Caco-2 (cell line): ENCODE measurements at regions not wholly inside any gene's neighbourhood (a gene's known extent, or its start where the extent isn't known, plus 50 kb on each side); places are given as distances from the start of the nearest gene placed in this dataset.

Experiments used
- BruUV-seq: library from RNA; stranded (reverse); fragments of 400-500 nt; replicated peaks from 2 replicates; lab custom pipeline; 2021; lab: Mats Ljungman, UMichigan
- CTCF ChIA-PET: fragments of 300-600 bp; sonication (Branson Sonifier 250); formaldehyde crosslinking; loops from one replicate; lab custom pipeline; 2022; ENCODE audit warnings: antibody characterized with exemption; lab: Charles Lee
- POLR2A ChIA-PET: fragments of 300-600 bp; sonication (Branson Sonifier 250); formaldehyde crosslinking; loops from one replicate; lab custom pipeline; 2022; ENCODE audit warnings: antibody characterized with exemption; lab: Charles Lee
- DNase-seq, 2 experiments: peaks; one replicate each; pipeline versions ENCODE4 v3.0.0 to v3.0.0-alpha.2; 2020 to 2022
- H3K27me3 ChIP-seq: replicated peaks from 2 replicates; pipeline ENCODE4 v1.6.0; 2011; ENCODE audit warnings: low read length; ENCODE audit not compliant: control insufficient read depth, insufficient read depth
- H3K36me3 ChIP-seq: 2 replicates; pipeline ENCODE4 v1.5.1; 2011; ENCODE audit warnings: low read length; ENCODE audit not compliant: control insufficient read depth, insufficient read depth
- H3K4me1 ChIP-seq: fragments of 250-450 bp; sonication (Bioruptor Pico); 2 replicates; pipeline ENCODE4 v1.5.1; 2020; ENCODE audit warnings: mild to moderate bottlenecking
- H3K4me3 ChIP-seq: 2 replicates; pipeline ENCODE4 v1.5.1; 2011; ENCODE audit warnings: low read depth, mild to moderate bottlenecking, control low read depth, low read length
- H3K9me3 ChIP-seq: fragments of 250-450 bp; sonication (Bioruptor Pico); 2 replicates; pipeline ENCODE4 v1.5.1; 2020; ENCODE audit warnings: mild to moderate bottlenecking, moderate library complexity
- H3K27ac Mint-ChIP-seq: one replicate; pipeline ENCODE4 v1.8.0; 2022; ENCODE audit warnings: mixed read lengths; ENCODE audit not compliant: unreplicated experiment
- H3K27me3 Mint-ChIP-seq: one replicate; pipeline ENCODE4 v1.8.0; 2022; ENCODE audit warnings: mixed read lengths; ENCODE audit not compliant: insufficient read depth, unreplicated experiment
- H3K36me3 Mint-ChIP-seq: one replicate; pipeline ENCODE4 v1.8.0; 2022; ENCODE audit warnings: mild to moderate bottlenecking, mixed read lengths; ENCODE audit not compliant: insufficient read depth, unreplicated experiment
- H3K4me1 Mint-ChIP-seq: one replicate; pipeline ENCODE4 v1.8.0; 2022; ENCODE audit warnings: low read depth, mixed read lengths; ENCODE audit not compliant: unreplicated experiment
- H3K4me3 Mint-ChIP-seq: one replicate; pipeline ENCODE4 v1.8.0; 2022; ENCODE audit warnings: mild to moderate bottlenecking, moderate library complexity, mixed read lengths; ENCODE audit not compliant: unreplicated experiment
- H3K9me3 Mint-ChIP-seq: one replicate; pipeline ENCODE4 v1.8.0; 2022; ENCODE audit warnings: mixed read lengths; ENCODE audit not compliant: unreplicated experiment
- intact Hi-C: fragments of 100-400 bp; cut with micrococcal nuclease; formaldehyde crosslinking; loops from one replicate; pipeline ENCODE4 v1.10.0; 2022; ENCODE audit not compliant: unreplicated experiment
- TF ChIP-seq, protein P1 (sequence below), 2 experiments: fragments of 200-600 bp in 1 of 2; IDR thresholded peaks; 1 replicate in 1 of 2; 2 replicates in 1 of 2; pipeline versions ENCODE4 v1.5.1 to v1.8.0; 2011 to 2022; ENCODE audit warnings: antibody characterized with exemption in 1 of 2, control low read depth in 1 of 2, inconsistent platforms in 1 of 2, low read depth in 1 of 2, low read length in 1 of 2, mild to moderate bottlenecking in 1 of 2, moderate library complexity in 1 of 2; ENCODE audit not compliant: insufficient read depth in 1 of 2, severe bottlenecking in 1 of 2, unreplicated experiment in 1 of 2

GRCh38 chr5:27832886-27833285 is 794.5 kb upstream of the CDH9 start:
- ChIA-PET POLR2A (no interaction called here), CTCF (no interaction called here)
- Histone ChIP-seq H3K27me3 (no peaks in the 10 kb centered on the region), H3K4me3 (no peak overlapping the region), H3K9me3 (no peaks in the 10 kb centered on the region), H3K36me3 (no peaks in the 10 kb centered on the region), H3K4me1 (no peaks in the 10 kb centered on the region)
- no TSS peak for BruUV-seq
- Mint-ChIP-seq H3K4me1 (no peaks in the 10 kb centered on the region), H3K36me3 (no peaks in the 10 kb centered on the region), H3K9me3 (peaks cover 6% of the 10 kb centered on the region), H3K27ac (no peak overlapping the region), H3K27me3 (no peaks in the 10 kb centered on the region), H3K4me3 (no peak overlapping the region)
- TF ChIP-seq, protein P1, sequence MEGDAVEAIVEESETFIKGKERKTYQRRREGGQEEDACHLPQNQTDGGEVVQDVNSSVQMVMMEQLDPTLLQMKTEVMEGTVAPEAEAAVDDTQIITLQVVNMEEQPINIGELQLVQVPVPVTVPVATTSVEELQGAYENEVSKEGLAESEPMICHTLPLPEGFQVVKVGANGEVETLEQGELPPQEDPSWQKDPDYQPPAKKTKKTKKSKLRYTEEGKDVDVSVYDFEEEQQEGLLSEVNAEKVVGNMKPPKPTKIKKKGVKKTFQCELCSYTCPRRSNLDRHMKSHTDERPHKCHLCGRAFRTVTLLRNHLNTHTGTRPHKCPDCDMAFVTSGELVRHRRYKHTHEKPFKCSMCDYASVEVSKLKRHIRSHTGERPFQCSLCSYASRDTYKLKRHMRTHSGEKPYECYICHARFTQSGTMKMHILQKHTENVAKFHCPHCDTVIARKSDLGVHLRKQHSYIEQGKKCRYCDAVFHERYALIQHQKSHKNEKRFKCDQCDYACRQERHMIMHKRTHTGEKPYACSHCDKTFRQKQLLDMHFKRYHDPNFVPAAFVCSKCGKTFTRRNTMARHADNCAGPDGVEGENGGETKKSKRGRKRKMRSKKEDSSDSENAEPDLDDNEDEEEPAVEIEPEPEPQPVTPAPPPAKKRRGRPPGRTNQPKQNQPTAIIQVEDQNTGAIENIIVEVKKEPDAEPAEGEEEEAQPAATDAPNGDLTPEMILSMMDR (IDR thresholded peaks at IDR 0.05; ENCODE audit: insufficient read depth in 1 of 2, low read depth in 1 of 2, low read length in 1 of 2, severe bottlenecking in 1 of 2, unreplicated experiment in 1 of 2): no peak
- DNase-seq: no peak
- intact Hi-C loops: no loop called here

GRCh38 chr5:27830546-27830945 is 792.2 kb upstream of the CDH9 start:
- Histone ChIP-seq H3K9me3 (no peaks in the 10 kb centered on the region), H3K4me3 (no peak overlapping the region), H3K4me1 (no peaks in the 10 kb centered on the region), H3K27me3 (no peaks in the 10 kb centered on the region), H3K36me3 (no peaks in the 10 kb centered on the region)
- CTCF ChIA-PET: no interaction called here
- Mint-ChIP-seq H3K9me3 (no peaks in the 10 kb centered on the region), H3K4me3 (no peak overlapping the region), H3K27me3 (no peaks in the 10 kb centered on the region), H3K27ac (no peak overlapping the region), H3K36me3 (no peaks in the 10 kb centered on the region), H3K4me1 (no peaks in the 10 kb centered on the region)
- intact Hi-C loops: no loop called here
- DNase-seq: no peak
- no TSS peak for BruUV-seq
- TF ChIP-seq, protein P1 (IDR thresholded peaks at IDR 0.05; ENCODE audit: insufficient read depth in 1 of 2, low read depth in 1 of 2, low read length in 1 of 2, severe bottlenecking in 1 of 2, unreplicated experiment in 1 of 2): no peak
- POLR2A ChIA-PET: no interaction called here

- intact Hi-C loops: no loop called here
- H3K27me3 Mint-ChIP-seq: no peaks in the 10 kb centered on the region
- no peaks in the 10 kb centered on the region for H3K36me3 Mint-ChIP-seq
- no peaks in the 10 kb centered on the region for H3K4me1 Mint-ChIP-seq
- ChIA-PET POLR2A (no interaction called here), CTCF (no interaction called here)
- BruUV-seq: no TSS peak
- no peaks in the 10 kb centered on the region for H3K27me3 ChIP-seq
- no peak overlapping the region for H3K4me3 Mint-ChIP-seq
- H3K4me1 ChIP-seq: no peaks in the 10 kb centered on the region
- no peaks in the 10 kb centered on the region for H3K9me3 Mint-ChIP-seq
- H3K9me3 ChIP-seq: no peaks in the 10 kb centered on the region
- H3K36me3 ChIP-seq: no peaks in the 10 kb centered on the region
- DNase-seq: no peak
- H3K27ac Mint-ChIP-seq: no peak overlapping the region
- H3K4me3 ChIP-seq: no peak overlapping the region
- TF ChIP-seq, protein P1 (IDR thresholded peaks at IDR 0.05; ENCODE audit: insufficient read depth in 1 of 2, low read depth in 1 of 2, low read length in 1 of 2, severe bottlenecking in 1 of 2, unreplicated experiment in 1 of 2): no peak
Observed at GRCh38 chr5:27821681-27822080, 783.3 kb upstream of the CDH9 start.
